DOHH2 (cell line): ENCODE measurements at regions not wholly inside any gene's neighbourhood (a gene's known extent, or its start where the extent isn't known, plus 50 kb on each side); places are given as distances from the start of the nearest gene placed in this dataset.

ENCODE experiments used
- H3F3A ChIP-seq: fragments of 200-600 bp; sonication (generic), shearing (Covaris generic); 2 replicates; pipeline ENCODE4 v1.6.0; 2016; ENCODE audit warnings: antibody characterized with exemption, mild to moderate bottlenecking; ENCODE audit not compliant: control insufficient read depth, insufficient read depth
- H3K27ac ChIP-seq: fragments of 200-600 bp; sonication (generic); 2 replicates; pipeline ENCODE4 v1.5.1; 2014; ENCODE audit warnings: low read depth, mild to moderate bottlenecking, low read length, moderate library complexity
- H3K27me3 ChIP-seq: fragments of 200-600 bp; sonication (generic); 2 replicates; pipeline ENCODE4 v1.6.1; 2014; ENCODE audit warnings: mild to moderate bottlenecking, low read length, mixed read lengths; ENCODE audit not compliant: control insufficient read depth
- H3K36me3 ChIP-seq: fragments of 200-600 bp; sonication (generic); 2 replicates; pipeline ENCODE4 v1.6.1; 2014; ENCODE audit warnings: mild to moderate bottlenecking, low read length, moderate library complexity, mixed read lengths; ENCODE audit not compliant: control insufficient read depth
- H3K4me1 ChIP-seq: fragments of 200-600 bp; sonication (generic); 2 replicates; pipeline ENCODE4 v1.6.1; 2014; ENCODE audit warnings: mild to moderate bottlenecking, low read length, mixed read lengths; ENCODE audit not compliant: control insufficient read depth
- H3K4me2 ChIP-seq: fragments of 200-600 bp; sonication (generic); 2 replicates; pipeline ENCODE4 v1.6.0; 2014; ENCODE audit warnings: mild to moderate bottlenecking, low read length, moderate library complexity
- H3K4me3 ChIP-seq: fragments of 200-600 bp; sonication (generic); 2 replicates; pipeline ENCODE4 v1.5.1; 2014; ENCODE audit warnings: mild to moderate bottlenecking, low read length, mixed read lengths
- H3K79me2 ChIP-seq: fragments of 200-600 bp; sonication (generic); 2 replicates; pipeline ENCODE4 v1.6.1; 2014; ENCODE audit warnings: mild to moderate bottlenecking, low read length, mixed read lengths; ENCODE audit not compliant: control insufficient read depth
- H3K9me2 ChIP-seq: fragments of 200-600 bp; sonication (generic); replicated peaks from 2 replicates; pipeline ENCODE4 v1.6.1; 2014; ENCODE audit warnings: mild to moderate bottlenecking, low read length, mixed read lengths; ENCODE audit not compliant: control insufficient read depth
- H3K9me3 ChIP-seq: fragments of 200-600 bp; sonication (generic); 2 replicates; pipeline ENCODE4 v1.6.1; 2014; ENCODE audit warnings: antibody characterized with exemption, low read length, mixed read lengths; ENCODE audit not compliant: control insufficient read depth, insufficient read depth
- H4K20me1 ChIP-seq: fragments of 200-600 bp; sonication (generic); 2 replicates; pipeline ENCODE4 v1.6.0; 2014; ENCODE audit warnings: low read depth, mild to moderate bottlenecking, antibody characterized with exemption, low read length, moderate library complexity; ENCODE audit not compliant: control insufficient read depth, insufficient read depth
- CTCF ChIP-seq: fragments of 200-600 bp; sonication (generic); IDR thresholded peaks from one replicate; pipeline ENCODE4 v1.5.1; 2014; ENCODE audit warnings: antibody characterized with exemption, mild to moderate bottlenecking, low read depth, low read length; ENCODE audit not compliant: poor library complexity, severe bottlenecking
- EZH2phosphoT487 ChIP-seq: fragments of 200-600 bp; sonication (generic); IDR thresholded peaks from 2 replicates; pipeline ENCODE4 v1.6.1; 2017; ENCODE audit warnings: borderline replicate concordance, mild to moderate bottlenecking, antibody characterized with exemption, low read length, moderate library complexity, mixed read lengths

- Histone ChIP-seq H3K4me3 (no peak overlapping the region), H3F3A (no peaks in the 10 kb centered on the region), H3K4me2 (no peak overlapping the region), H3K4me1 (no peaks in the 10 kb centered on the region), H3K36me3 (no peaks in the 10 kb centered on the region), H3K27me3 (no peaks in the 10 kb centered on the region), H3K79me2 (no peaks in the 10 kb centered on the region), H4K20me1 (no peaks in the 10 kb centered on the region), H3K9me2 (no peaks in the 10 kb centered on the region), H3K27ac (no peak overlapping the region), H3K9me3 (peaks cover 54% of the 10 kb centered on the region; the same call in 1 of the 2 replicates)
- TF ChIP-seq CTCF = no peak
Observed at GRCh38 chr12:34292736-34293625, 270.7 kb downstream of the ALG10 start.

GRCh38 chr12:34294137-34294536 lies 271.8 kb downstream of the ALG10 start:
- H3K27ac ChIP-seq = no peak overlapping the region
- H3K4me3 ChIP-seq = no peak overlapping the region
- no peaks in the 10 kb centered on the region for H3F3A ChIP-seq
- no peaks in the 10 kb centered on the region for H3K36me3 ChIP-seq
- H4K20me1 ChIP-seq = no peaks in the 10 kb centered on the region
- H3K79me2 ChIP-seq = no peaks in the 10 kb centered on the region
- no peak for TF ChIP-seq CTCF
- no peak for TF ChIP-seq EZH2phosphoT487
- no peak overlapping the region for H3K4me2 ChIP-seq
- no peaks in the 10 kb centered on the region for H3K4me1 ChIP-seq
- peaks cover 62% of the 10 kb centered on the region; the same call in 1 of the 2 replicates for H3K9me3 ChIP-seq
- no peaks in the 10 kb centered on the region for H3K27me3 ChIP-seq
- no peaks in the 10 kb centered on the region for H3K9me2 ChIP-seq

- H3K4me2 ChIP-seq = no peak overlapping the region
- no peaks in the 10 kb centered on the region for H3K79me2 ChIP-seq
- H3K4me1 ChIP-seq = no peaks in the 10 kb centered on the region
- no peaks in the 10 kb centered on the region for H3K27me3 ChIP-seq
- no peak overlapping the region for H3K27ac ChIP-seq
- no peaks in the 10 kb centered on the region for H3K36me3 ChIP-seq
- H3K9me2 ChIP-seq = no peaks in the 10 kb centered on the region
- H4K20me1 ChIP-seq = no peaks in the 10 kb centered on the region
- no peaks in the 10 kb centered on the region for H3F3A ChIP-seq
- TF ChIP-seq EZH2phosphoT487 (no peak), CTCF (no peak)
- peaks cover 62% of the 10 kb centered on the region; the same call in 1 of the 2 replicates for H3K9me3 ChIP-seq
- H3K4me3 ChIP-seq = no peak overlapping the region
Observed at GRCh38 chr12:34294671-34295365, 272.5 kb downstream of the ALG10 start.
